Glomerular visceral epithelial cell (primary cell): ENCODE measurements at regions not wholly inside any gene's neighbourhood (a gene's known extent, or its start where the extent isn't known, plus 50 kb on each side); places are given as distances from the start of the nearest gene placed in this dataset.
"Not testable (repeated sequence)": the region's sequence is repeated elsewhere in the genome, so short reads cannot be mapped to it uniquely, and the experiment has no call there.

Source experiments
- DNase-seq: peaks from one replicate; pipeline ENCODE4 v3.0.0-alpha.2; 2016; ENCODE audit errors: extremely low spot score

GRCh38 chr22:47899894-47900293, 1137.4 kb downstream of the TBC1D22A start:
- no peak for DNase-seq

- no peak for DNase-seq
Measured at GRCh38 chr22:47898946-47899345, 1136.5 kb downstream of the TBC1D22A start.

GRCh38 chr22:47891609-47892008, 1129.2 kb downstream of the TBC1D22A start:
- DNase-seq, result no peak

- DNase-seq, result no peak
Measured at GRCh38 chr22:47888817-47889216, 1126.4 kb downstream of the TBC1D22A start.

GRCh38 chr22:47884775-47885174, 1122.3 kb downstream of the TBC1D22A start:
- no peak for DNase-seq

- DNase-seq, result no peak
Measured at GRCh38 chr22:47884200-47884599, 1121.8 kb downstream of the TBC1D22A start.

- no peak for DNase-seq
Measured at GRCh38 chr22:47883757-47884156, 1121.3 kb downstream of the TBC1D22A start.

GRCh38 chr22:47879346-47879745, 1116.9 kb downstream of the TBC1D22A start:
- no peak for DNase-seq

GRCh38 chr22:47878460-47878859, 1116.0 kb downstream of the TBC1D22A start:
- no peak for DNase-seq

GRCh38 chr22:47872761-47873535, 1110.5 kb downstream of the TBC1D22A start:
- DNase-seq, result no peak

GRCh38 chr22:47865626-47866025, 1103.2 kb downstream of the TBC1D22A start:
- no peak for DNase-seq

GRCh38 chr22:47862394-47862793, 1099.9 kb downstream of the TBC1D22A start:
- DNase-seq, result no peak

- not testable (repeated sequence) for DNase-seq
Measured at GRCh38 chr22:47860907-47861306, 1098.5 kb downstream of the TBC1D22A start.

- DNase-seq, result no peak
Measured at GRCh38 chr22:47859881-47860525, 1097.6 kb downstream of the TBC1D22A start.

GRCh38 chr22:47858773-47859306, 1096.4 kb downstream of the TBC1D22A start:
- DNase-seq, result no peak

- no peak for DNase-seq
Measured at GRCh38 chr22:47854680-47855079, 1092.2 kb downstream of the TBC1D22A start.

GRCh38 chr22:47854251-47854650, 1091.8 kb downstream of the TBC1D22A start:
- DNase-seq, result no peak

GRCh38 chr22:47853750-47854149, 1091.3 kb downstream of the TBC1D22A start:
- DNase-seq, result no peak

- DNase-seq, result no peak
Measured at GRCh38 chr22:47851586-47851985, 1089.1 kb downstream of the TBC1D22A start.

- DNase-seq, result no peak
Measured at GRCh38 chr22:47850644-47851151, 1088.2 kb downstream of the TBC1D22A start.

- no peak for DNase-seq
Measured at GRCh38 chr22:47849576-47849975, 1087.1 kb downstream of the TBC1D22A start.

GRCh38 chr22:47848184-47848920, 1085.9 kb downstream of the TBC1D22A start:
- DNase-seq, result no peak
